ENCODE measurements at regions not wholly inside any gene's neighbourhood (a gene's known extent, or its start where the extent isn't known, plus 50 kb on each side); places are given as distances from the start of the nearest gene placed in this dataset.

GRCh38 chr20:51121901-51122412 is 99.0 kb upstream of the KCNG1 start:
- no peak for DNase-seq

- DNase-seq, result no peak
Measured at GRCh38 chr20:51121272-51121671, 98.4 kb upstream of the KCNG1 start.

- DNase-seq, result no peak
Measured at GRCh38 chr20:51120868-51121267, 98.0 kb upstream of the KCNG1 start.

GRCh38 chr20:51120438-51120837 is 97.5 kb upstream of the KCNG1 start:
- no peak for DNase-seq

GRCh38 chr20:51119914-51120313 is 97.0 kb upstream of the KCNG1 start:
- DNase-seq, result no peak

- DNase-seq, result no peak
Measured at GRCh38 chr20:51118985-51119527, 96.1 kb upstream of the KCNG1 start.

GRCh38 chr20:51118216-51118615 is 95.3 kb upstream of the KCNG1 start:
- no peak for DNase-seq

- no peak for DNase-seq
Measured at GRCh38 chr20:51116765-51117686, 94.1 kb upstream of the KCNG1 start.

- no peak for DNase-seq
Measured at GRCh38 chr20:51111290-51111689, 88.4 kb upstream of the KCNG1 start.

- no peak for DNase-seq
Measured at GRCh38 chr20:51108638-51109363, 85.9 kb upstream of the KCNG1 start.

- DNase-seq, result no peak
Measured at GRCh38 chr20:51106011-51106410, 83.1 kb upstream of the KCNG1 start.

GRCh38 chr20:51104960-51105920 is 82.3 kb upstream of the KCNG1 start:
- DNase-seq, result no peak

GRCh38 chr20:51100617-51101016 is 77.7 kb upstream of the KCNG1 start:
- DNase-seq, result no peak

GRCh38 chr20:51098284-51098810 is 75.4 kb upstream of the KCNG1 start:
- DNase-seq, result no peak

- no peak for DNase-seq
Measured at GRCh38 chr20:51097351-51098120, 74.6 kb upstream of the KCNG1 start.

GRCh38 chr20:51096582-51097267 is 73.8 kb upstream of the KCNG1 start:
- DNase-seq, result no peak

- no peak for DNase-seq
Measured at GRCh38 chr20:51095633-51096521, 73.0 kb upstream of the KCNG1 start.

GRCh38 chr20:51094221-51094620 is 71.3 kb upstream of the KCNG1 start:
- no peak for DNase-seq

GRCh38 chr20:51093240-51093763 is 70.4 kb upstream of the KCNG1 start:
- DNase-seq, result no peak

Measured in bone marrow (tissue), 2 donors.